ENCODE measurements at regions not wholly inside any gene's neighbourhood (a gene's known extent, or its start where the extent isn't known, plus 50 kb on each side); places are given as distances from the start of the nearest gene placed in this dataset.
"Not testable (repeated sequence)": the region's sequence is repeated elsewhere in the genome, so short reads cannot be mapped to it uniquely, and the experiment has no call there.

- in situ Hi-C loops (cut with HindIII; ENCODE audit: low sequenced_read_pairs) = no loop called here
Observed at GRCh38 chr4:66568431-66568830, 898.1 kb upstream of the EPHA5 start.

GRCh38 chr4:66568001-66568400 lies 897.7 kb upstream of the EPHA5 start:
- in situ Hi-C loops (cut with HindIII; ENCODE audit: low sequenced_read_pairs) = no loop called here

- in situ Hi-C loops (cut with HindIII; ENCODE audit: low sequenced_read_pairs) = no loop called here
Observed at GRCh38 chr4:66567551-66567950, 897.3 kb upstream of the EPHA5 start.

- in situ Hi-C loops (cut with HindIII; ENCODE audit: low sequenced_read_pairs) = no loop called here
Observed at GRCh38 chr4:66565801-66566200, 895.5 kb upstream of the EPHA5 start.

- in situ Hi-C loops (cut with HindIII; ENCODE audit: low sequenced_read_pairs) = no loop called here
Observed at GRCh38 chr4:66564901-66565651, 894.8 kb upstream of the EPHA5 start.

GRCh38 chr4:66562276-66562806 lies 892.1 kb upstream of the EPHA5 start:
- in situ Hi-C loops (cut with HindIII; ENCODE audit: low sequenced_read_pairs) = no loop called here

GRCh38 chr4:66561465-66562053 lies 891.3 kb upstream of the EPHA5 start:
- in situ Hi-C loops (cut with HindIII; ENCODE audit: low sequenced_read_pairs) = not testable (repeated sequence)

GRCh38 chr4:66558651-66559050 lies 888.4 kb upstream of the EPHA5 start:
- in situ Hi-C loops (cut with HindIII; ENCODE audit: low sequenced_read_pairs) = loop anchor here (5.0 kb wide), 1 partner anchor 556 kb away; no protein-coding TSS in a partner anchor

- in situ Hi-C loops (cut with HindIII; ENCODE audit: low sequenced_read_pairs) = loop anchor here (5.0 kb wide), 1 partner anchor 554 kb away; no protein-coding TSS in a partner anchor
Observed at GRCh38 chr4:66556651-66557278, 886.5 kb upstream of the EPHA5 start.

GRCh38 chr4:66555301-66555700 lies 885.0 kb upstream of the EPHA5 start:
- in situ Hi-C loops (cut with HindIII; ENCODE audit: low sequenced_read_pairs) = loop anchor here (5.0 kb wide), 1 partner anchor 553 kb away; no protein-coding TSS in a partner anchor

GRCh38 chr4:66554826-66555225 lies 884.5 kb upstream of the EPHA5 start:
- in situ Hi-C loops (cut with HindIII; ENCODE audit: low sequenced_read_pairs) = loop anchor here (5.0 kb wide), 1 partner anchor 553 kb away; no protein-coding TSS in a partner anchor

- in situ Hi-C loops (cut with HindIII; ENCODE audit: low sequenced_read_pairs) = not testable (repeated sequence)
Observed at GRCh38 chr4:66545301-66545700, 875.0 kb upstream of the EPHA5 start.

GRCh38 chr4:66544281-66544680 lies 874.0 kb upstream of the EPHA5 start:
- in situ Hi-C loops (cut with HindIII; ENCODE audit: low sequenced_read_pairs) = no loop called here

- in situ Hi-C loops (cut with HindIII; ENCODE audit: low sequenced_read_pairs) = no loop called here
Observed at GRCh38 chr4:66539745-66540144, 869.5 kb upstream of the EPHA5 start.

- in situ Hi-C loops (cut with HindIII; ENCODE audit: low sequenced_read_pairs) = no loop called here
Observed at GRCh38 chr4:66524781-66525180, 854.5 kb upstream of the EPHA5 start.

GRCh38 chr4:66522244-66522643 lies 852.0 kb upstream of the EPHA5 start:
- in situ Hi-C loops (cut with HindIII; ENCODE audit: low sequenced_read_pairs) = no loop called here

GRCh38 chr4:66516940-66517339 lies 846.7 kb upstream of the EPHA5 start:
- in situ Hi-C loops (cut with HindIII; ENCODE audit: low sequenced_read_pairs) = no loop called here

GRCh38 chr4:66506985-66507384 lies 836.7 kb upstream of the EPHA5 start:
- in situ Hi-C loops (cut with HindIII; ENCODE audit: low sequenced_read_pairs) = no loop called here

GRCh38 chr4:66501997-66502396 lies 831.7 kb upstream of the EPHA5 start:
- in situ Hi-C loops (cut with HindIII; ENCODE audit: low sequenced_read_pairs) = no loop called here

- in situ Hi-C loops (cut with HindIII; ENCODE audit: low sequenced_read_pairs) = no loop called here
Observed at GRCh38 chr4:66490729-66491128, 820.4 kb upstream of the EPHA5 start.

GRCh38 chr4:66489783-66490452 lies 819.6 kb upstream of the EPHA5 start:
- in situ Hi-C loops (cut with HindIII; ENCODE audit: low sequenced_read_pairs) = no loop called here
